A549 (cell line): ENCODE measurements at regions not wholly inside any gene's neighbourhood (a gene's known extent, or its start where the extent isn't known, plus 50 kb on each side); places are given as distances from the start of the nearest gene placed in this dataset.

Experiments used
- ATAC-seq, 2 experiments: fragments of 200-7000 bp in 1 of 2; fragments of >200 bp in 1 of 2; cut with Nextera tagmentation in 1 of 2; cut with Tn5 transposase in 1 of 2; 3 replicates each; pipeline versions ENCODE4 v1.8.0 to v1.9.1; 2018 to 2020; ENCODE audit warnings: mild to moderate bottlenecking in 1 of 2, moderate library complexity in 1 of 2
- CTCF ChIA-PET: fragments of 300-600 bp; sonication (Branson Sonifier 250); formaldehyde crosslinking; extraction: SDS; loops from one replicate; lab custom pipeline; 2021; ENCODE audit warnings: antibody characterized with exemption, inconsistent platforms; lab: Yijun Ruan, JAX
- POLR2A ChIA-PET: fragments of 350-600 bp; formaldehyde crosslinking; extraction: SDS; loops from one replicate; lab custom pipeline; 2021; ENCODE audit warnings: antibody characterized with exemption, inconsistent platforms; lab: Yijun Ruan, JAX
- DNase-seq, 2 experiments: peaks; one replicate each; pipeline versions ENCODE4 v3.0.0 to v3.0.0-alpha.2; 2011 to 2016; ENCODE audit warnings: low read depth in 1 of 2, low spot score in 1 of 2
- FAIRE-seq: peaks from 2 replicates; lab custom pipeline; 2011; peaks lifted over from hg19 to GRCh38; lab: Jason Lieb, UNC
- H3K27ac ChIP-seq, 2 experiments: fragments of >200 bp; sonication (Bioruptor Twin); formaldehyde crosslinking; 3 replicates each; pipeline ENCODE4 v1.5.1; 2016 to 2017
- H3K4me1 ChIP-seq: fragments of >200 bp; sonication (Bioruptor Twin); formaldehyde crosslinking; 3 replicates; pipeline ENCODE4 v1.6.1; 2016
- H3K4me2 ChIP-seq: fragments of >200 bp; sonication (Bioruptor Twin); formaldehyde crosslinking; 3 replicates; pipeline ENCODE4 v1.6.1; 2016
- H3K4me3 ChIP-seq: fragments of >200 bp; sonication (Bioruptor Twin); formaldehyde crosslinking; 3 replicates; pipeline ENCODE4 v1.5.1; 2016
- H3K9me3 ChIP-seq: fragments of >200 bp; sonication (Bioruptor Twin); formaldehyde crosslinking; 3 replicates; pipeline ENCODE4 v1.6.1; 2016
- CBX8 ChIP-seq: fragments of 200-600 bp; sonication (generic); IDR thresholded peaks from 2 replicates; pipeline ENCODE4 v1.6.1; 2016
- CEBPB ChIP-seq, 2 experiments: fragments of >200 bp in 1 of 2; sonication (Bioruptor Twin) in 1 of 2; formaldehyde crosslinking in 1 of 2; IDR thresholded peaks; 2 replicates each; pipeline ENCODE4 v1.6.1; 2012 to 2016
- CHD4 ChIP-seq: fragments of 200-600 bp; sonication (generic); IDR thresholded peaks from 2 replicates; pipeline ENCODE4 v1.6.1; 2016; ENCODE audit warnings: antibody characterized with exemption, mild to moderate bottlenecking, borderline replicate concordance
- EHMT2 ChIP-seq: fragments of 200-600 bp; sonication (generic); IDR thresholded peaks from 2 replicates; pipeline ENCODE4 v1.6.1; 2016; ENCODE audit warnings: antibody characterized with exemption, low read depth, mild to moderate bottlenecking, moderate library complexity
- EP300 ChIP-seq, 2 experiments: fragments of >200 bp; sonication (Bioruptor Twin); formaldehyde crosslinking; IDR thresholded peaks; 2 replicates in 1 of 2; 3 replicates in 1 of 2; pipeline ENCODE4 v1.6.1; 2016 to 2017
- ESRRA ChIP-seq: fragments of 150-350 bp; IDR thresholded peaks from 2 replicates; pipeline ENCODE4 v1.6.1; 2014; ENCODE audit warnings: mild to moderate bottlenecking, low read length, borderline replicate concordance
- FOSB ChIP-seq: fragments of 250-450 bp; sonication (Bioruptor Pico); IDR thresholded peaks from 2 replicates; pipeline ENCODE4 v1.5.0; 2020; ENCODE audit warnings: mild to moderate bottlenecking, moderate library complexity
- GATA3 ChIP-seq: IDR thresholded peaks from 2 replicates; pipeline ENCODE4 v1.6.1; 2012; ENCODE audit warnings: borderline replicate concordance
- HDAC2 ChIP-seq: fragments of 200-600 bp; sonication (generic); IDR thresholded peaks from 2 replicates; pipeline ENCODE4 v1.6.1; 2016
- MAZ ChIP-seq: fragments of 150-350 bp; IDR thresholded peaks from 2 replicates; pipeline ENCODE4 v1.6.1; 2014; ENCODE audit warnings: antibody characterized with exemption, low read depth, low read length, borderline replicate concordance
- MYC ChIP-seq: IDR thresholded peaks from 2 replicates; pipeline ENCODE4 v1.6.1; 2012; ENCODE audit warnings: mild to moderate bottlenecking, inconsistent platforms, low read length, improper control_type of control experiment, borderline replicate concordance
- NFE2L2 ChIP-seq: fragments of 150-350 bp; conservative IDR thresholded peaks from 2 replicates; pipeline ENCODE4 v1.6.1; 2014; ENCODE audit warnings: low read length
- NPAS2 ChIP-seq: fragments of 250-450 bp; sonication (Bioruptor Pico); IDR thresholded peaks from 2 replicates; pipeline ENCODE4 v1.8.0; 2022; ENCODE audit warnings: mild to moderate bottlenecking, moderate library complexity, borderline replicate concordance
- RARB ChIP-seq: fragments of 250-450 bp; sonication (Bioruptor Pico); IDR thresholded peaks from 2 replicates; pipeline ENCODE4 v1.8.0; 2021; ENCODE audit warnings: mild to moderate bottlenecking, moderate library complexity
- RCOR1 ChIP-seq: fragments of 150-350 bp; IDR thresholded peaks from 2 replicates; pipeline ENCODE4 v1.6.1; 2014; ENCODE audit warnings: antibody characterized with exemption, low read length, low read depth
- SMC3 ChIP-seq: fragments of >200 bp; sonication (Bioruptor Twin); formaldehyde crosslinking; IDR thresholded peaks from 3 replicates; pipeline ENCODE4 v1.6.1; 2018; ENCODE audit warnings: inconsistent platforms
- TFCP2L1 ChIP-seq: fragments of 250-450 bp; sonication (Bioruptor Pico); IDR thresholded peaks from 2 replicates; pipeline ENCODE4 v1.5.0; 2021; ENCODE audit warnings: mild to moderate bottlenecking
- ZSCAN20 ChIP-seq: fragments of 250-450 bp; sonication (Bioruptor Pico); IDR thresholded peaks from 2 replicates; pipeline ENCODE4 v1.8.0; 2022; ENCODE audit warnings: mild to moderate bottlenecking, moderate library complexity
- WGBS: methylation state at CpG from one replicate; pipeline ENCODE4 v1.1.6; 2017; ENCODE audit errors: missing lambda C conversion rate; 5-methylcytosine and 5-hydroxymethylcytosine counted together
- TF ChIP-seq, protein P1 (sequence below): IDR thresholded peaks from 2 replicates; pipeline ENCODE4 v1.6.1; 2012; ENCODE audit warnings: low read depth, borderline replicate concordance
- TF ChIP-seq, protein P2 (sequence below): fragments of 200-600 bp; sonication (generic); IDR thresholded peaks from 2 replicates; pipeline ENCODE4 v1.6.1; 2016; ENCODE audit warnings: antibody characterized with exemption, mild to moderate bottlenecking, moderate library complexity
- TF ChIP-seq, protein P3 (sequence below): fragments of >200 bp; sonication (Bioruptor Twin); formaldehyde crosslinking; IDR thresholded peaks from 2 replicates; pipeline ENCODE4 v1.6.1; 2016
- TF ChIP-seq, protein P4 (sequence below): fragments of 150-350 bp; IDR thresholded peaks from 2 replicates; pipeline ENCODE4 v1.6.1; 2014; ENCODE audit warnings: low read depth, mild to moderate bottlenecking, low read length
- TF ChIP-seq, protein P5 (sequence below): fragments of 250-450 bp; sonication (Bioruptor Pico); IDR thresholded peaks from 2 replicates; pipeline ENCODE4 v1.5.0; 2020; ENCODE audit warnings: low read depth, mild to moderate bottlenecking, moderate library complexity

DNA sequence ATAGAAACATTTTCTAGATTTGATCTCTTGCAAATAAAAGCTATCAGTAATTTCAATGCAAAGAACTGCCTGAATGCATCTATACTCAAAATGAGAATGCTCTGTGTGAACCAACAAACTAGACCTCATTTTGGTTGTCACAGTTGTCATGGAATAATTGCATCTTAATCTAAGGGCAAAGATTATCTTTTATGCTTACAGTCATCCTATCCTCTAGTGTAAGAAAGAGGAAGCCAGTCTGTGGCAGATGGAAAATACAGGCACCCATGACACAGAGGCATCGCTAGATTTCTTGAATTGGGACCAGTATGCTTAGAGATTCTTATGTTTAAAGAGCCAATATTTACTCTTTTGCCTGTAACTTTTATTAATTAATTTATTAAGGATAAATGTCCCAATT lies 95.0 kb downstream of the MACIR start:
- Histone ChIP-seq H3K4me2 (no peak overlapping the region), H3K4me1 (no peaks in the 10 kb centered on the region), H3K4me3 (no peak overlapping the region), H3K9me3 (no peaks in the 10 kb centered on the region), H3K27ac (no peak overlapping the region)
- ATAC-seq (no peak), DNase-seq (no peak), FAIRE-seq (no peak)
- WGBS, result 86% methylated on average over 1 of the region's 1 CpG
- CTCF ChIA-PET, result interaction anchor here (1.3 kb wide), 1 partner anchor 7 kb away, joined by 4 read pairs; no protein-coding TSS in a partner anchor
- POLR2A ChIA-PET, result no interaction called here
- TF ChIP-seq, protein P1, sequence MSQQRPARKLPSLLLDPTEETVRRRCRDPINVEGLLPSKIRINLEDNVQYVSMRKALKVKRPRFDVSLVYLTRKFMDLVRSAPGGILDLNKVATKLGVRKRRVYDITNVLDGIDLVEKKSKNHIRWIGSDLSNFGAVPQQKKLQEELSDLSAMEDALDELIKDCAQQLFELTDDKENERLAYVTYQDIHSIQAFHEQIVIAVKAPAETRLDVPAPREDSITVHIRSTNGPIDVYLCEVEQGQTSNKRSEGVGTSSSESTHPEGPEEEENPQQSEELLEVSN, result no peak
- no peak for TF ChIP-seq HDAC2

DNA sequence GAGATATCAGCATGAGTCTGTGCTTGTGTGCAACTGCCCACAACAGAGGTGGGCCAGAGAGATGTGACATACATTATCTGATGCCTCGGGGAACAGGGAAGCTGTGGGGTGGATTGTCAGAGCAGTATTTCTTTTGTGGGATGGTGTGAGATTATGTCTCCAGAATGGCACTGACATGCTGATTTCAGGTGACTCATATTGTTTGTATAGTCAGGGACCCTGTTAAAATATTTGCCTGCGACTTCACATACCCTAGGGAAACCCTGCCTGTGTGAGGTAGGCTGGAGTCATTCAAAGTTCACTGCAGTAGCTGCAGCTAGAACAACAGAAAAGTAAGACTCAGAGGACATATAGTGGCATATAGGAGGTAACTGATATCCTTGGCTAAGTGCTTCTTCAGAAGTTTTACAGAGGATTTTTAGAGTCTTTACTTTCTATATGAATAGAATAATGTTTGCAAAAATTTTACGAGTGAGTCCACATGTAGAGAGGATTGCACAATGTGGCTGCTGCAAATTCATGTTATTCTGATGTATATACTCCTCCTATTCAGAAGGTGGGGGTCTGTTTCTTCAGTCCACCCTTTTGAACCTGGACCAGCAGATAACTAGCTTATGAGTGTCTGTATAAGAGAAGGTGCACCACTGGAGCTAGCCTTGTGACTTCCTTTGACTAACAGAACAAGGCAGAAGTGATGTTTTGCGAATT lies 89.3 kb downstream of the MACIR start:
- DNase-seq (peak in 1 of 2 experiments; percentile 18), FAIRE-seq (no peak), ATAC-seq (peak; percentile 34 to 67; a peak in 3 of 6 replicates)
- POLR2A ChIA-PET, result no interaction called here
- Histone ChIP-seq H3K4me3 (no peak overlapping the region), H3K9me3 (no peaks in the 10 kb centered on the region), H3K4me2 (peak overlapping the region; percentile 57), H3K4me1 (peaks cover 11% of the 10 kb centered on the region; the same call in 2 of the 3 replicates), H3K27ac (no peak overlapping the region)
- no peak for TF ChIP-seq EP300 (IDR thresholded peaks at IDR 0.05)
- no peak for TF ChIP-seq CHD4
- 0 out of 4 replicates have a peak, but pooled peaks of 1 of the 2 experiments have one; percentile 17 for TF ChIP-seq CEBPB (IDR thresholded peaks at IDR 0.05)
- no peak for TF ChIP-seq GATA3
- TF ChIP-seq, protein P2, sequence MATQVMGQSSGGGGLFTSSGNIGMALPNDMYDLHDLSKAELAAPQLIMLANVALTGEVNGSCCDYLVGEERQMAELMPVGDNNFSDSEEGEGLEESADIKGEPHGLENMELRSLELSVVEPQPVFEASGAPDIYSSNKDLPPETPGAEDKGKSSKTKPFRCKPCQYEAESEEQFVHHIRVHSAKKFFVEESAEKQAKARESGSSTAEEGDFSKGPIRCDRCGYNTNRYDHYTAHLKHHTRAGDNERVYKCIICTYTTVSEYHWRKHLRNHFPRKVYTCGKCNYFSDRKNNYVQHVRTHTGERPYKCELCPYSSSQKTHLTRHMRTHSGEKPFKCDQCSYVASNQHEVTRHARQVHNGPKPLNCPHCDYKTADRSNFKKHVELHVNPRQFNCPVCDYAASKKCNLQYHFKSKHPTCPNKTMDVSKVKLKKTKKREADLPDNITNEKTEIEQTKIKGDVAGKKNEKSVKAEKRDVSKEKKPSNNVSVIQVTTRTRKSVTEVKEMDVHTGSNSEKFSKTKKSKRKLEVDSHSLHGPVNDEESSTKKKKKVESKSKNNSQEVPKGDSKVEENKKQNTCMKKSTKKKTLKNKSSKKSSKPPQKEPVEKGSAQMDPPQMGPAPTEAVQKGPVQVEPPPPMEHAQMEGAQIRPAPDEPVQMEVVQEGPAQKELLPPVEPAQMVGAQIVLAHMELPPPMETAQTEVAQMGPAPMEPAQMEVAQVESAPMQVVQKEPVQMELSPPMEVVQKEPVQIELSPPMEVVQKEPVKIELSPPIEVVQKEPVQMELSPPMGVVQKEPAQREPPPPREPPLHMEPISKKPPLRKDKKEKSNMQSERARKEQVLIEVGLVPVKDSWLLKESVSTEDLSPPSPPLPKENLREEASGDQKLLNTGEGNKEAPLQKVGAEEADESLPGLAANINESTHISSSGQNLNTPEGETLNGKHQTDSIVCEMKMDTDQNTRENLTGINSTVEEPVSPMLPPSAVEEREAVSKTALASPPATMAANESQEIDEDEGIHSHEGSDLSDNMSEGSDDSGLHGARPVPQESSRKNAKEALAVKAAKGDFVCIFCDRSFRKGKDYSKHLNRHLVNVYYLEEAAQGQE, result no peak
- TF ChIP-seq ZSCAN20 (CRISPR knock-in tag), result no peak
- TF ChIP-seq, protein P3, sequence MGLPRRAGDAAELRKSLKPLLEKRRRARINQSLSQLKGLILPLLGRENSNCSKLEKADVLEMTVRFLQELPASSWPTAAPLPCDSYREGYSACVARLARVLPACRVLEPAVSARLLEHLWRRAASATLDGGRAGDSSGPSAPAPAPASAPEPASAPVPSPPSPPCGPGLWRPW, result no peak
- CTCF ChIA-PET, result no interaction called here
- WGBS, result 21% methylated on average over 4 of the region's 4 CpGs

DNA sequence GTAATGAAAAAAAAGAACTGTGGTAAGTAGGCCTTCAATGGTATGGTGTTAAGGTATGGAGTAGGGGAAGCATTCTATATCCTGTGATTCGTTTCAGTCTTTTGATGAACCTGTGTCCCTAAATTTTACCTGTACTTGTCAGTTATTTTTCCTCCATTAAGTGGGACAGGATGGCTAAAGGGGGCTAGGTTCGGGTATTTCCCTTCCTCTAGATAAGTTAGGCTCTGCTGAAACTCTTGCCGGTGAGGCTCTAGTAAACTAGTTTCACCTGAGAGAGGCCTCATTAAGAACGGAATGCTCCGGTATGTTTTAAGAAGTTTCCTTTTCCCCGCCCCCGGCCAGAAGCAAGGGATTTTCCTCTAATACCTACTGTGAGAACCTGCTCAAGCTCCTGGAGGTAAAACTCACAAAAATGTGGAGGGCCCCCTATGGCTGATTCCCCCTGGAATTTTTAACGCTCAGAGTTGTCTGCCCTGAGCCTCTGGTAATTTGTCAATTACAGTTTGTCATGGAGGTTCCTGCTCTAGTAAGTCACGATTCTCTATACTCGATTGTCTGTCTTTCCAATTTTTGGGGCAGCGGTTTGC lies 87.7 kb downstream of the MACIR start:
- peaks cover 11% of the 10 kb centered on the region; the same call in 2 of the 3 replicates for H3K4me1 ChIP-seq
- DNase-seq, result no peak
- no peak overlapping the region for H3K4me2 ChIP-seq
- 78% methylated on average over 11 of the region's 11 CpGs for WGBS
- TF ChIP-seq TFCP2L1 (CRISPR knock-in tag) (no peak), RARB (no peak), SMC3 (no peak), CHD4 (no peak), NPAS2 (CRISPR knock-in tag) (no peak), MAZ (no peak), CEBPB (IDR thresholded peaks at IDR 0.05) (no peak), RCOR1 (no peak), ESRRA (no peak), MYC (no peak), EHMT2 (no peak), FOSB (no peak), CBX8 (no peak), NFE2L2 (no peak)
- TF ChIP-seq, protein P4, sequence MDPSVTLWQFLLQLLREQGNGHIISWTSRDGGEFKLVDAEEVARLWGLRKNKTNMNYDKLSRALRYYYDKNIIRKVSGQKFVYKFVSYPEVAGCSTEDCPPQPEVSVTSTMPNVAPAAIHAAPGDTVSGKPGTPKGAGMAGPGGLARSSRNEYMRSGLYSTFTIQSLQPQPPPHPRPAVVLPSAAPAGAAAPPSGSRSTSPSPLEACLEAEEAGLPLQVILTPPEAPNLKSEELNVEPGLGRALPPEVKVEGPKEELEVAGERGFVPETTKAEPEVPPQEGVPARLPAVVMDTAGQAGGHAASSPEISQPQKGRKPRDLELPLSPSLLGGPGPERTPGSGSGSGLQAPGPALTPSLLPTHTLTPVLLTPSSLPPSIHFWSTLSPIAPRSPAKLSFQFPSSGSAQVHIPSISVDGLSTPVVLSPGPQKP, result no peak
- TF ChIP-seq, protein P5, sequence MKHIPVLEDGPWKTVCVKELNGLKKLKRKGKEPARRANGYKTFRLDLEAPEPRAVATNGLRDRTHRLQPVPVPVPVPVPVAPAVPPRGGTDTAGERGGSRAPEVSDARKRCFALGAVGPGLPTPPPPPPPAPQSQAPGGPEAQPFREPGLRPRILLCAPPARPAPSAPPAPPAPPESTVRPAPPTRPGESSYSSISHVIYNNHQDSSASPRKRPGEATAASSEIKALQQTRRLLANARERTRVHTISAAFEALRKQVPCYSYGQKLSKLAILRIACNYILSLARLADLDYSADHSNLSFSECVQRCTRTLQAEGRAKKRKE (CRISPR knock-in tag), result no peak
- TF ChIP-seq, protein P1, result no peak
- H3K9me3 ChIP-seq, result no peaks in the 10 kb centered on the region; the same call in 2 of the 3 replicates
- CTCF ChIA-PET, result no interaction called here
- H3K27ac ChIP-seq, result no peak overlapping the region
- POLR2A ChIA-PET, result no interaction called here
- FAIRE-seq, result no peak
- H3K4me3 ChIP-seq, result no peak overlapping the region
- ATAC-seq, result no peak
